Keratinocyte (primary cell): ENCODE measurements at regions not wholly inside any gene's neighbourhood (a gene's known extent, or its start where the extent isn't known, plus 50 kb on each side); places are given as distances from the start of the nearest gene placed in this dataset.

Experiments used
- EZH2 ChIP-seq: IDR thresholded peaks from one replicate; pipeline ENCODE4 v1.6.1; 2012; ENCODE audit warnings: inconsistent platforms, mild to moderate bottlenecking, low read length, moderate library complexity
- TF ChIP-seq, protein P1 (sequence below), 3 experiments: IDR thresholded peaks in 1 of 3; conservative IDR thresholded peaks in 1 of 3; optimal IDR thresholded peaks in 1 of 3; 2 replicates in 2 of 3; 3 replicates in 1 of 3; pipeline versions ENCODE3 to v1.5.1; 2011; ENCODE audit warnings: low read length in 3 of 3, mild to moderate bottlenecking in 3 of 3, moderate library complexity in 2 of 3, control low read depth in 1 of 3, inconsistent platforms in 1 of 3; ENCODE audit not compliant: insufficient read depth in 2 of 3; ENCODE audit errors: extremely low read depth in 1 of 3

DNA sequence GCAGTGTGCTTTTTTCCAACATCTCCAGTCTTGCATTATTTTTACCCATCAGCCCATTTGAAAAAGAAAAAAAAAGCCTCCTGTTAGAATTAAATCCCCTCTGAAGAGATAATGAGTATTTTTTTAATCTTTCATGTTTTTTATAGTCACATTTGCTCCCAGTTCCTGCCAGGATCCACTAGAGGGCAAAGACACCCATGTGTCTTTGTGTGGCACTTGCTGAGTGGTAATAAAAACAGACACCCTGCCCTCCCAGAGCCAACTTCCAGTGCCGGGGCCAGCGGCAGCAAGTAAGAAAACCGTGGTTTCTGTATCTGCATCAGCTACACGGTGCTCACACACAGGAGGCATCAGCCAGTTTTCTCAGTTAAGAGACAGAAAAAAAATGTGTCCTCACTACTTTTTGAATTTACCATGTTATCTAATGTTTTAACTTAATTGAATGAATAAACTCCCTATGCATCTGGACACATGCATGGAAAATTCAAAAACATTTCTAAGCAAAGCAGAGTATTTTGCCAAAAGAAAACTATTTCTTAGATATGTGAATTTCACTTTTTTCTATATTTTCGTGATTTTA, 70.2 kb upstream of the PLEKHG4B start:
- TF ChIP-seq, protein P1, sequence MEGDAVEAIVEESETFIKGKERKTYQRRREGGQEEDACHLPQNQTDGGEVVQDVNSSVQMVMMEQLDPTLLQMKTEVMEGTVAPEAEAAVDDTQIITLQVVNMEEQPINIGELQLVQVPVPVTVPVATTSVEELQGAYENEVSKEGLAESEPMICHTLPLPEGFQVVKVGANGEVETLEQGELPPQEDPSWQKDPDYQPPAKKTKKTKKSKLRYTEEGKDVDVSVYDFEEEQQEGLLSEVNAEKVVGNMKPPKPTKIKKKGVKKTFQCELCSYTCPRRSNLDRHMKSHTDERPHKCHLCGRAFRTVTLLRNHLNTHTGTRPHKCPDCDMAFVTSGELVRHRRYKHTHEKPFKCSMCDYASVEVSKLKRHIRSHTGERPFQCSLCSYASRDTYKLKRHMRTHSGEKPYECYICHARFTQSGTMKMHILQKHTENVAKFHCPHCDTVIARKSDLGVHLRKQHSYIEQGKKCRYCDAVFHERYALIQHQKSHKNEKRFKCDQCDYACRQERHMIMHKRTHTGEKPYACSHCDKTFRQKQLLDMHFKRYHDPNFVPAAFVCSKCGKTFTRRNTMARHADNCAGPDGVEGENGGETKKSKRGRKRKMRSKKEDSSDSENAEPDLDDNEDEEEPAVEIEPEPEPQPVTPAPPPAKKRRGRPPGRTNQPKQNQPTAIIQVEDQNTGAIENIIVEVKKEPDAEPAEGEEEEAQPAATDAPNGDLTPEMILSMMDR (optimal IDR thresholded peaks at IDR 0.05 in 1 of 3, IDR thresholded peaks at IDR 0.05 in 1 of 3, conservative IDR thresholded peaks at IDR 0.05 in 1 of 3; ENCODE audit: extremely low read depth in 1 of 3, insufficient read depth in 2 of 3, low read length in 3 of 3), result peak; percentile 8 to 43 (median 36)
- no peak for TF ChIP-seq EZH2
